Liver (tissue), 8 donors: ENCODE measurements at regions not wholly inside any gene's neighbourhood (a gene's known extent, or its start where the extent isn't known, plus 50 kb on each side); places are given as distances from the start of the nearest gene placed in this dataset.

Experiments used
- DNase-seq: peaks from one replicate; pipeline ENCODE4 v3.0.0-alpha.2; 2017; ENCODE audit warnings: low spot score
- H3K27ac ChIP-seq, 2 donors: one replicate each; pipeline ENCODE4 v1.7.0; 2013; ENCODE audit warnings: inconsistent platforms in 2 of 2, low read length in 2 of 2, control low read depth in 1 of 2, low read depth in 1 of 2, mild to moderate bottlenecking in 1 of 2
- H3K27me3 ChIP-seq, 4 donors: one replicate each; pipeline versions ENCODE4 v1.6.1 to v1.7.0; 2013; ENCODE audit warnings: low read length in 3 of 4, inconsistent platforms in 1 of 4, mild to moderate bottlenecking in 1 of 4, moderate library complexity in 1 of 4; ENCODE audit not compliant: control insufficient read depth in 4 of 4, insufficient read depth in 4 of 4
- H3K36me3 ChIP-seq, 4 donors: one replicate each; pipeline versions ENCODE4 v1.6.1 to v1.7.0; 2013; ENCODE audit warnings: low read length in 3 of 4, mild to moderate bottlenecking in 3 of 4, low read depth in 1 of 4, moderate library complexity in 1 of 4; ENCODE audit not compliant: control insufficient read depth in 4 of 4, insufficient read depth in 3 of 4
- H3K4me1 ChIP-seq, 4 donors: one replicate each; pipeline versions ENCODE4 v1.6.1 to v1.7.0; 2013; ENCODE audit warnings: low read length in 3 of 4, mild to moderate bottlenecking in 3 of 4, moderate library complexity in 1 of 4; ENCODE audit not compliant: control insufficient read depth in 4 of 4, insufficient read depth in 4 of 4
- H3K4me3 ChIP-seq, 3 donors: one replicate each; pipeline versions ENCODE4 v1.6.1 to v1.7.0; 2013; ENCODE audit warnings: low read length in 3 of 3, control low read depth in 1 of 3, low read depth in 1 of 3, mild to moderate bottlenecking in 1 of 3
- H3K9ac ChIP-seq, 2 donors: one replicate each; pipeline ENCODE4 v1.7.0; 2013; ENCODE audit warnings: low read length in 2 of 2, mild to moderate bottlenecking in 2 of 2, moderate library complexity in 2 of 2, control low read depth in 1 of 2, low read depth in 1 of 2
- H3K9me3 ChIP-seq, 4 donors: one replicate each; pipeline versions ENCODE4 v1.6.1 to v1.7.0; 2013; ENCODE audit warnings: low read length in 3 of 4; ENCODE audit not compliant: control insufficient read depth in 4 of 4
- EGR1 ChIP-seq, 2 donors: IDR thresholded peaks; 2 replicates each; pipeline ENCODE4 v1.6.1; 2016 to 2018; ENCODE audit warnings: antibody characterized with exemption in 2 of 2, low read depth in 2 of 2
- FOXA1 ChIP-seq: IDR thresholded peaks from 2 replicates; pipeline ENCODE4 v1.6.1; 2016; ENCODE audit warnings: antibody characterized with exemption
- FOXA2 ChIP-seq: IDR thresholded peaks from 2 replicates; pipeline ENCODE4 v1.6.1; 2016; ENCODE audit warnings: antibody characterized with exemption
- HNF4A ChIP-seq, 2 donors: conservative IDR thresholded peaks; 2 replicates each; pipeline ENCODE4 v1.6.1; 2016; ENCODE audit warnings: antibody characterized with exemption in 2 of 2, mild to moderate bottlenecking in 2 of 2
- HNF4G ChIP-seq: IDR thresholded peaks from 2 replicates; pipeline ENCODE4 v1.6.1; 2016; ENCODE audit warnings: antibody characterized with exemption
- JUND ChIP-seq, 2 donors: IDR thresholded peaks; 2 replicates each; pipeline ENCODE4 v1.6.1; 2016; ENCODE audit warnings: antibody characterized with exemption in 2 of 2
- NR2F2 ChIP-seq: IDR thresholded peaks from 2 replicates; pipeline ENCODE4 v1.6.1; 2016; ENCODE audit warnings: antibody characterized with exemption
- RAD21 ChIP-seq, 2 donors: IDR thresholded peaks; 2 replicates each; pipeline ENCODE4 v1.6.1; 2016; ENCODE audit warnings: antibody characterized with exemption in 2 of 2, mild to moderate bottlenecking in 2 of 2
- RXRA ChIP-seq, 2 donors: IDR thresholded peaks; 2 replicates each; pipeline ENCODE4 v1.6.1; 2017 to 2018; ENCODE audit warnings: antibody characterized with exemption in 2 of 2, mild to moderate bottlenecking in 1 of 2
- TAF1 ChIP-seq: conservative IDR thresholded peaks from 2 replicates; pipeline ENCODE4 v1.6.1; 2016; ENCODE audit warnings: antibody characterized with exemption, mild to moderate bottlenecking
- YY1 ChIP-seq: IDR thresholded peaks from 2 replicates; pipeline ENCODE4 v1.6.1; 2016; ENCODE audit warnings: antibody characterized with exemption, mild to moderate bottlenecking
- WGBS: extraction: QIAGEN DNeasy Blood & Tissue Kit; methylation state at CpG from one replicate; pipeline ENCODE4 v1.1.7; 2013; 5-methylcytosine and 5-hydroxymethylcytosine counted together
- TF ChIP-seq, protein P1 (sequence below): IDR thresholded peaks from 2 replicates; pipeline ENCODE4 v1.6.1; 2016; ENCODE audit warnings: antibody characterized with exemption
- TF ChIP-seq, protein P2 (sequence below): fragments of 150-350 bp; IDR thresholded peaks from 2 replicates; pipeline ENCODE4 v1.5.1; 2017; ENCODE audit warnings: improper control_type of control experiment, low read depth, low read length; ENCODE audit not compliant: missing input control
- TF ChIP-seq, protein P3 (sequence below): IDR thresholded peaks from 2 replicates; pipeline ENCODE4 v1.6.1; 2016; ENCODE audit warnings: antibody characterized with exemption
- TF ChIP-seq, protein P4 (sequence below): IDR thresholded peaks from 2 replicates; pipeline ENCODE4 v1.6.1; 2016; ENCODE audit warnings: antibody characterized with exemption
- TF ChIP-seq, protein P5 (sequence below): IDR thresholded peaks from 2 replicates; pipeline ENCODE4 v1.6.1; 2016; ENCODE audit warnings: antibody characterized with exemption, mild to moderate bottlenecking
- donor health status: healthy.
- donor health status: healthy.
- donor health status: healthy.
- donor health status: healthy.
- donor health status: healthy.

DNA sequence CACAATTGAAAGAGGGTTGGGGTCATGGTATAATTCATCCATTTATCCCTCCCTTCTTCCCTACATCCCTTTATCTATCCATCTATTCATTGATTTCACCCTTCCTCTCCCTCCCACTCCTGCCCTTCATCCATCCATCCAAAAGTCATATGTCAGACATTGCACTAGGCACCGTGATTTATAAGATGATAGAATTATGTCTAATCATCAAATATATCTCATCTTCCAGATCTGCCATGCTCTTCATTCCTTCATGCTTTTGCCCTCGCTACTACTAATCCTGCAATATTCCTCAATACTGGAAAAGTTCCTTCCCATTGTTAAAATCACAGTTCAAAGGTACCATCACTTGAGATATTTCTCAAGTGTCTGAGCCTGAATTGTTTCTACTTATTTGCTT is 335.2 kb upstream of the CDH11 start:
- no peak overlapping the region for H3K9ac ChIP-seq
- H3K4me3 ChIP-seq, result no peak overlapping the region
- DNase-seq, result no peak
- 52% methylated on average over 2 of the region's 2 CpGs for WGBS
- H3K27me3 ChIP-seq, result no peaks in the 10 kb centered on the region
- no peaks in the 10 kb centered on the region for H3K9me3 ChIP-seq
- TF ChIP-seq YY1 (no peak), HNF4G (no peak), JUND (IDR thresholded peaks at IDR 0.05) (no peak), EGR1 (IDR thresholded peaks at IDR 0.05; ENCODE audit: low read depth in 2 of 2) (no peak), TAF1 (no peak), NR2F2 (no peak), RAD21 (IDR thresholded peaks at IDR 0.05) (no peak), RXRA (IDR thresholded peaks at IDR 0.05) (no peak), HNF4A (conservative IDR thresholded peaks at IDR 0.05) (no peak), FOXA1 (no peak)
- TF ChIP-seq, protein P1, sequence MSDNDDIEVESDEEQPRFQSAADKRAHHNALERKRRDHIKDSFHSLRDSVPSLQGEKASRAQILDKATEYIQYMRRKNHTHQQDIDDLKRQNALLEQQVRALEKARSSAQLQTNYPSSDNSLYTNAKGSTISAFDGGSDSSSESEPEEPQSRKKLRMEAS, result no peak
- TF ChIP-seq, protein P2, sequence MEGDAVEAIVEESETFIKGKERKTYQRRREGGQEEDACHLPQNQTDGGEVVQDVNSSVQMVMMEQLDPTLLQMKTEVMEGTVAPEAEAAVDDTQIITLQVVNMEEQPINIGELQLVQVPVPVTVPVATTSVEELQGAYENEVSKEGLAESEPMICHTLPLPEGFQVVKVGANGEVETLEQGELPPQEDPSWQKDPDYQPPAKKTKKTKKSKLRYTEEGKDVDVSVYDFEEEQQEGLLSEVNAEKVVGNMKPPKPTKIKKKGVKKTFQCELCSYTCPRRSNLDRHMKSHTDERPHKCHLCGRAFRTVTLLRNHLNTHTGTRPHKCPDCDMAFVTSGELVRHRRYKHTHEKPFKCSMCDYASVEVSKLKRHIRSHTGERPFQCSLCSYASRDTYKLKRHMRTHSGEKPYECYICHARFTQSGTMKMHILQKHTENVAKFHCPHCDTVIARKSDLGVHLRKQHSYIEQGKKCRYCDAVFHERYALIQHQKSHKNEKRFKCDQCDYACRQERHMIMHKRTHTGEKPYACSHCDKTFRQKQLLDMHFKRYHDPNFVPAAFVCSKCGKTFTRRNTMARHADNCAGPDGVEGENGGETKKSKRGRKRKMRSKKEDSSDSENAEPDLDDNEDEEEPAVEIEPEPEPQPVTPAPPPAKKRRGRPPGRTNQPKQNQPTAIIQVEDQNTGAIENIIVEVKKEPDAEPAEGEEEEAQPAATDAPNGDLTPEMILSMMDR, result no peak
- TF ChIP-seq, protein P3, sequence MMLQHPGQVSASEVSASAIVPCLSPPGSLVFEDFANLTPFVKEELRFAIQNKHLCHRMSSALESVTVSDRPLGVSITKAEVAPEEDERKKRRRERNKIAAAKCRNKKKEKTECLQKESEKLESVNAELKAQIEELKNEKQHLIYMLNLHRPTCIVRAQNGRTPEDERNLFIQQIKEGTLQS, result no peak
- TF ChIP-seq, protein P4, sequence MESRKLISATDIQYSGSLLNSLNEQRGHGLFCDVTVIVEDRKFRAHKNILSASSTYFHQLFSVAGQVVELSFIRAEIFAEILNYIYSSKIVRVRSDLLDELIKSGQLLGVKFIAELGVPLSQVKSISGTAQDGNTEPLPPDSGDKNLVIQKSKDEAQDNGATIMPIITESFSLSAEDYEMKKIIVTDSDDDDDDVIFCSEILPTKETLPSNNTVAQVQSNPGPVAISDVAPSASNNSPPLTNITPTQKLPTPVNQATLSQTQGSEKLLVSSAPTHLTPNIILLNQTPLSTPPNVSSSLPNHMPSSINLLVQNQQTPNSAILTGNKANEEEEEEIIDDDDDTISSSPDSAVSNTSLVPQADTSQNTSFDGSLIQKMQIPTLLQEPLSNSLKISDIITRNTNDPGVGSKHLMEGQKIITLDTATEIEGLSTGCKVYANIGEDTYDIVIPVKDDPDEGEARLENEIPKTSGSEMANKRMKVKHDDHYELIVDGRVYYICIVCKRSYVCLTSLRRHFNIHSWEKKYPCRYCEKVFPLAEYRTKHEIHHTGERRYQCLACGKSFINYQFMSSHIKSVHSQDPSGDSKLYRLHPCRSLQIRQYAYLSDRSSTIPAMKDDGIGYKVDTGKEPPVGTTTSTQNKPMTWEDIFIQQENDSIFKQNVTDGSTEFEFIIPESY, result no peak
- TF ChIP-seq, protein P5, sequence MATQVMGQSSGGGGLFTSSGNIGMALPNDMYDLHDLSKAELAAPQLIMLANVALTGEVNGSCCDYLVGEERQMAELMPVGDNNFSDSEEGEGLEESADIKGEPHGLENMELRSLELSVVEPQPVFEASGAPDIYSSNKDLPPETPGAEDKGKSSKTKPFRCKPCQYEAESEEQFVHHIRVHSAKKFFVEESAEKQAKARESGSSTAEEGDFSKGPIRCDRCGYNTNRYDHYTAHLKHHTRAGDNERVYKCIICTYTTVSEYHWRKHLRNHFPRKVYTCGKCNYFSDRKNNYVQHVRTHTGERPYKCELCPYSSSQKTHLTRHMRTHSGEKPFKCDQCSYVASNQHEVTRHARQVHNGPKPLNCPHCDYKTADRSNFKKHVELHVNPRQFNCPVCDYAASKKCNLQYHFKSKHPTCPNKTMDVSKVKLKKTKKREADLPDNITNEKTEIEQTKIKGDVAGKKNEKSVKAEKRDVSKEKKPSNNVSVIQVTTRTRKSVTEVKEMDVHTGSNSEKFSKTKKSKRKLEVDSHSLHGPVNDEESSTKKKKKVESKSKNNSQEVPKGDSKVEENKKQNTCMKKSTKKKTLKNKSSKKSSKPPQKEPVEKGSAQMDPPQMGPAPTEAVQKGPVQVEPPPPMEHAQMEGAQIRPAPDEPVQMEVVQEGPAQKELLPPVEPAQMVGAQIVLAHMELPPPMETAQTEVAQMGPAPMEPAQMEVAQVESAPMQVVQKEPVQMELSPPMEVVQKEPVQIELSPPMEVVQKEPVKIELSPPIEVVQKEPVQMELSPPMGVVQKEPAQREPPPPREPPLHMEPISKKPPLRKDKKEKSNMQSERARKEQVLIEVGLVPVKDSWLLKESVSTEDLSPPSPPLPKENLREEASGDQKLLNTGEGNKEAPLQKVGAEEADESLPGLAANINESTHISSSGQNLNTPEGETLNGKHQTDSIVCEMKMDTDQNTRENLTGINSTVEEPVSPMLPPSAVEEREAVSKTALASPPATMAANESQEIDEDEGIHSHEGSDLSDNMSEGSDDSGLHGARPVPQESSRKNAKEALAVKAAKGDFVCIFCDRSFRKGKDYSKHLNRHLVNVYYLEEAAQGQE, result no peak
- H3K27ac ChIP-seq, result no peak overlapping the region
- H3K4me1 ChIP-seq, result no peaks in the 10 kb centered on the region
- no peaks in the 10 kb centered on the region for H3K36me3 ChIP-seq

DNA sequence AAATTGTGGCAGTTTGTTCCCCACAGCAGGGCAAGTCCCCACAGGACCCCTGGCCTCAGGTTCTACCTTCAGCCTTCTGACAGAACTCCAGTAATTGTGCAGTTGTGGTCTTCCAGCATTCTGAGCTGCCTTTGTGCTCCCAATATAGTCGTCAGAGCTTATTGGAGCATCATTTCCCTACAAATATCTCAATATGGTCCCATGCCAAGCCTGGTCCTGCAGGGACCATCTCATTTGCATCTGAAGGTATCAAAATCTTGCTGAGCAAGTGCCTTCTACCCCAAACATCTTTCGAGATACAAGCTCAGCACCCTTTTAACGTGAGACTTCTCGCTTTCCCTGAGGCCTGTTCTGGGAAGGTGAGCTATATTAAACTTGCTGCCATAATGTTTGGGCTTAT is 333.9 kb upstream of the CDH11 start:
- DNase-seq, result no peak
- H3K36me3 ChIP-seq, result no peaks in the 10 kb centered on the region
- H3K4me1 ChIP-seq, result no peaks in the 10 kb centered on the region
- H3K27ac ChIP-seq, result no peak overlapping the region
- H3K27me3 ChIP-seq, result no peaks in the 10 kb centered on the region
- no peak overlapping the region for H3K4me3 ChIP-seq
- 87% methylated on average over 4 of the region's 4 CpGs for WGBS
- H3K9me3 ChIP-seq, result no peaks in the 10 kb centered on the region
- H3K9ac ChIP-seq, result no peak overlapping the region
- TF ChIP-seq HNF4A (conservative IDR thresholded peaks at IDR 0.05) (no peak), HNF4G (no peak), TAF1 (no peak), FOXA1 (no peak), FOXA2 (no peak)
- TF ChIP-seq, protein P5, result no peak
- TF ChIP-seq, protein P2, result no peak
- TF ChIP-seq, protein P3, result no peak
